ENCODE measurements at regions not wholly inside any gene's neighbourhood (a gene's known extent, or its start where the extent isn't known, plus 50 kb on each side); places are given as distances from the start of the nearest gene placed in this dataset.

GRCh38 chr7:98452791-98453190 lies 51.9 kb upstream of the BAIAP2L1 start:
- TF ChIP-seq CTCF (IDR thresholded peaks at IDR 0.05; ENCODE audit: low read length) (no peak), EZH2 (optimal IDR thresholded peaks at IDR 0.05; ENCODE audit: low read depth, low read length) (no peak), EZH2phosphoT487 (IDR thresholded peaks at IDR 0.05; ENCODE audit: low read length) (no peak)

All from MM.1S (cell line).